ENCODE measurements at regions not wholly inside any gene's neighbourhood (a gene's known extent, or its start where the extent isn't known, plus 50 kb on each side); places are given as distances from the start of the nearest gene placed in this dataset.

- Histone ChIP-seq H3K4me1 (replicated peaks in 1 of 4; ENCODE audit: control insufficient read depth in 3 of 4, insufficient read depth in 4 of 4, low read length in 3 of 4) (peaks cover 6 to 20% (median 15%) of the 10 kb centered on the region in 4 experiments; a peak in 4 of 7 replicates), H3K14ac (ENCODE audit: insufficient read length) (peak overlapping the region; percentile 31), H2AFZ (ENCODE audit: low read length) (no peak overlapping the region), H3K23me2 (ENCODE audit: low read depth, low read length) (no peaks in the 10 kb centered on the region), H3K9ac (replicated peaks in 1 of 4; ENCODE audit: extremely low read depth in 1 of 4, low read depth in 3 of 4, low read length in 3 of 4) (no peak overlapping the region), H2BK5ac (ENCODE audit: low read depth, low read length) (peak overlapping the region; percentile 21; the same call in 1 of the 2 replicates), H3K36me3 (ENCODE audit: control insufficient read depth in 2 of 4, insufficient read depth in 4 of 4, low read length in 3 of 4) (no peaks in the 10 kb centered on the region), H4K5ac (ENCODE audit: insufficient read length, low read depth, low read length) (no peak overlapping the region), H3K4me2 (ENCODE audit: insufficient read depth in 1 of 2, low read depth in 2 of 2, low read length in 2 of 2) (no peak overlapping the region), H2BK20ac (ENCODE audit: low read length) (peak overlapping the region; percentile 91), H3K27ac (ENCODE audit: low read depth, low read length) (no peak overlapping the region), H3K79me1 (ENCODE audit: low read depth, low read length) (no peaks in the 10 kb centered on the region), H3K23ac (ENCODE audit: insufficient read length) (no peak overlapping the region), H3K56ac (replicated peaks; ENCODE audit: insufficient read length, low read depth, low read length) (no peak overlapping the region), H2AK5ac (ENCODE audit: low read depth, low read length) (0 out of 2 replicates have a peak overlapping the region, but pooled peaks have one; percentile 19), H2BK12ac (ENCODE audit: low read depth, low read length) (peak overlapping the region; percentile 12), H3K18ac (ENCODE audit: extremely low read depth, low read length) (no peak overlapping the region), H2BK120ac (replicated peaks; ENCODE audit: low read depth, low read length) (no peak overlapping the region), H3K79me2 (ENCODE audit: control insufficient read depth in 1 of 2, insufficient read depth in 2 of 2, low read length in 2 of 2) (no peaks in the 10 kb centered on the region), H3K27me3 (replicated peaks in 1 of 4; ENCODE audit: control insufficient read depth in 3 of 4, extremely low read depth in 1 of 4, insufficient read depth in 3 of 4, low read length in 3 of 4) (peaks cover 0 to 3% (median 1%) of the 10 kb centered on the region in 4 experiments; a peak in 3 of 7 replicates), H2BK15ac (ENCODE audit: low read length) (no peak overlapping the region), H4K8ac (ENCODE audit: extremely low read depth, insufficient read depth, low read length) (no peak overlapping the region; the same call in 1 of the 2 replicates), H3K4me3 (ENCODE audit: extremely low read depth in 1 of 4, insufficient read depth in 2 of 4, low read depth in 3 of 4, low read length in 4 of 4) (no peak overlapping the region), H3K4ac (replicated peaks; ENCODE audit: insufficient read length, low read depth, low read length) (no peak overlapping the region), H4K91ac (replicated peaks; ENCODE audit: insufficient read length, low read length) (peak overlapping the region; percentile 84), H4K20me1 (replicated peaks in 1 of 2; ENCODE audit: control insufficient read depth in 1 of 2, insufficient read depth in 2 of 2, low read length in 2 of 2) (no peaks in the 10 kb centered on the region), H3K9me3 (ENCODE audit: insufficient read depth in 2 of 2, low read depth in 1 of 2, low read length in 1 of 2) (no peaks in the 10 kb centered on the region)
- POLR2A ChIA-PET (ENCODE audit: partially characterized antibody) = no interaction called here
- no peak for FAIRE-seq
- no peak for DNase-seq (ENCODE audit: low read depth in 1 of 2, low spot score in 2 of 2)
- CTCF ChIA-PET (ENCODE audit: partially characterized antibody) = interaction anchor here (0.6 to 0.7 kb wide), 3 partner anchors 33 to 936 kb away, joined by 3 to 4 read pairs (median 3); no protein-coding TSS in a partner anchor
- WGBS, 2 experiments (ENCODE audit: extremely low coverage in 1 of 2, insufficient coverage in 1 of 2, insufficient read length in 1 of 2, insufficient replicate concordance in 2 of 2, low coverage in 1 of 2, low lambda C conversion rate in 2 of 2, missing lambda C conversion rate in 1 of 2) = 92% methylated on average over 14 of the region's 14 CpGs; no CpG with 5 or more reads in 1 of the 2 experiments
- no peak for TF ChIP-seq RAD21 (IDR thresholded peaks at IDR 0.05 in 1 of 2, conservative IDR thresholded peaks at IDR 0.05 in 1 of 2; ENCODE audit: low read depth in 2 of 2, low read length in 2 of 2)
- no peak for TF ChIP-seq MAX (IDR thresholded peaks at IDR 0.05)
- no peak for TF ChIP-seq TCF12 (IDR thresholded peaks at IDR 0.05; ENCODE audit: low read depth, low read length)
- TF ChIP-seq HDAC2 (IDR thresholded peaks at IDR 0.05; ENCODE audit: borderline replicate concordance in 1 of 2, low read depth in 2 of 2, low read length in 2 of 2) = no peak
- no peak for TF ChIP-seq EP300 (IDR thresholded peaks at IDR 0.05; ENCODE audit: borderline replicate concordance in 1 of 2, low read depth in 2 of 2, low read length in 2 of 2)
- no peak for TF ChIP-seq EGR1 (IDR thresholded peaks at IDR 0.05; ENCODE audit: borderline replicate concordance, low read depth, low read length)
- TF ChIP-seq CHD1 (IDR thresholded peaks at IDR 0.05; ENCODE audit: low read depth, low read length) = no peak
- no peak for TF ChIP-seq TEAD4 (IDR thresholded peaks at IDR 0.05; ENCODE audit: low read depth, low read length)
- TF ChIP-seq CBX5 (IDR thresholded peaks at IDR 0.05; ENCODE audit: low read depth, low read length) = no peak
- no peak for TF ChIP-seq PHF8 (conservative IDR thresholded peaks at IDR 0.05; ENCODE audit: low read depth, low read length)
- no peak for TF ChIP-seq SAP30 (IDR thresholded peaks at IDR 0.05; ENCODE audit: insufficient read depth, insufficient replicate concordance, low read length)
- no peak for TF ChIP-seq JUN (IDR thresholded peaks at IDR 0.05; ENCODE audit: low read depth, low read length)
- TF ChIP-seq JUND (IDR thresholded peaks at IDR 0.05; ENCODE audit: low read length) = no peak
These were observed 62.7 kb downstream of the ADRA2A start for GRCh38 chr10:111139567-111139966.

Measured in H1 (cell line).